H1 (cell line): ENCODE measurements at regions not wholly inside any gene's neighbourhood (a gene's known extent, or its start where the extent isn't known, plus 50 kb on each side); places are given as distances from the start of the nearest gene placed in this dataset.

Experiments
- EZH2 ChIP-seq: fragments of 200-600 bp; sonication (generic); IDR thresholded peaks from 2 replicates; pipeline ENCODE4 v1.7.1; 2012; ENCODE audit warnings: low read depth, mild to moderate bottlenecking, moderate library complexity, low read length, inconsistent platforms; ENCODE audit not compliant: severe bottlenecking
- HDAC6 ChIP-seq: IDR thresholded peaks from one replicate; pipeline ENCODE4 v1.7.1; 2012; ENCODE audit warnings: low read depth, mild to moderate bottlenecking, inconsistent platforms, low read length, moderate library complexity
- YY1 ChIP-seq: IDR thresholded peaks from 2 replicates; pipeline ENCODE4 v1.6.1; 2011; ENCODE audit warnings: low read depth, mild to moderate bottlenecking, low read length
- ZNF274 ChIP-seq: IDR thresholded peaks from 2 replicates; pipeline ENCODE4 v1.7.0; 2012; ENCODE audit warnings: low read length, borderline replicate concordance; ENCODE audit errors: extremely low read depth
- TF ChIP-seq, protein P1 (sequence below), 3 experiments: IDR thresholded peaks; 1 replicate in 2 of 3; 2 replicates in 1 of 3; pipeline versions ENCODE4 v1.5.1 to v1.6.1; 2011; ENCODE audit warnings: low read length in 3 of 3, mild to moderate bottlenecking in 3 of 3, inconsistent platforms in 2 of 3, low read depth in 1 of 3, moderate library complexity in 1 of 3; ENCODE audit not compliant: insufficient read depth in 1 of 3; ENCODE audit errors: control extremely low read depth in 1 of 3

DNA sequence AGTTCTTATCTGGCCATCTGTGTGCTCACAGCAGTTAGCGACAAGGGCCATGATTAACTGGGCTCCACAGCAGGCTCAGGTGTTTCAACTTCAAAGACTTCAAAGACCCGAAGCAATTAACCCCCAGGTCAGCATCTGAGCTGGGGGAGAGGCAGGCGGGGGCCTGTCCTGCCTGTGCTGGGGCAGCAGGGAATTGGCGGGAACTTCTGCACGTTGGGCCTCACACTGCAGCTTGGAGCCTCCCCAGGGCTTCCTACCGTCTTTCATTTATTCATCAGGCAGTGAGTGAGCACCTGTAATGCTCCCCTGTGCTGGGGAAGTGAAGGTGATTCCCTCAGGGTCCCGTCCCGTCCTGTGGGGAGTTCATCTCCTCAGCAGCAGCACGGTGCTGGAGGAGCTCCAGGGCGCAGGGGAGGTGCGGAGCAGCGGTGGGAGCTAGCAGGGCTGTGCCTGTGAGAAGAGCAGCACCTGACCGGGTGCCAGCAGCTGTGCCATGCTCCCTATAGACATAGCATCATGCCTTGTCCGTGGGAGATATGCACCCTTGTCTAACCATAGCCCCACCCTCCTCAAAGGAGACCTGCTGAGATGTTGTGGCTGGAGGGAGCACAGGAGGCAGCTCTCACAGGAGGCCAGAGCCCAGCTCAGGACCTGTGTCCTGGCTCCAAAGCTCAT lies 51.8 kb upstream of the FRMD1 start:
- TF ChIP-seq YY1, result no peak
- TF ChIP-seq HDAC6, result no peak
- TF ChIP-seq ZNF274, result no peak
- no peak for TF ChIP-seq EZH2
- TF ChIP-seq, protein P1, sequence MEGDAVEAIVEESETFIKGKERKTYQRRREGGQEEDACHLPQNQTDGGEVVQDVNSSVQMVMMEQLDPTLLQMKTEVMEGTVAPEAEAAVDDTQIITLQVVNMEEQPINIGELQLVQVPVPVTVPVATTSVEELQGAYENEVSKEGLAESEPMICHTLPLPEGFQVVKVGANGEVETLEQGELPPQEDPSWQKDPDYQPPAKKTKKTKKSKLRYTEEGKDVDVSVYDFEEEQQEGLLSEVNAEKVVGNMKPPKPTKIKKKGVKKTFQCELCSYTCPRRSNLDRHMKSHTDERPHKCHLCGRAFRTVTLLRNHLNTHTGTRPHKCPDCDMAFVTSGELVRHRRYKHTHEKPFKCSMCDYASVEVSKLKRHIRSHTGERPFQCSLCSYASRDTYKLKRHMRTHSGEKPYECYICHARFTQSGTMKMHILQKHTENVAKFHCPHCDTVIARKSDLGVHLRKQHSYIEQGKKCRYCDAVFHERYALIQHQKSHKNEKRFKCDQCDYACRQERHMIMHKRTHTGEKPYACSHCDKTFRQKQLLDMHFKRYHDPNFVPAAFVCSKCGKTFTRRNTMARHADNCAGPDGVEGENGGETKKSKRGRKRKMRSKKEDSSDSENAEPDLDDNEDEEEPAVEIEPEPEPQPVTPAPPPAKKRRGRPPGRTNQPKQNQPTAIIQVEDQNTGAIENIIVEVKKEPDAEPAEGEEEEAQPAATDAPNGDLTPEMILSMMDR (IDR thresholded peaks at IDR 0.05; ENCODE audit: control extremely low read depth in 1 of 3, insufficient read depth in 1 of 3, low read depth in 1 of 3, low read length in 3 of 3), result no peak
